ENCODE measurements at regions not wholly inside any gene's neighbourhood (a gene's known extent, or its start where the extent isn't known, plus 50 kb on each side); places are given as distances from the start of the nearest gene placed in this dataset.

GRCh38 chr14:58820032-58820431 lies 182.3 kb downstream of the DACT1 start:
- Histone ChIP-seq H3K4me3 (ENCODE audit: low read length) (no peak overlapping the region), H3K9me3 (ENCODE audit: low read length) (no peaks in the 10 kb centered on the region), H2AFZ (ENCODE audit: low read depth, low read length) (no peak overlapping the region), H3K36me3 (ENCODE audit: insufficient read depth, low read length) (no peaks in the 10 kb centered on the region), H3K27me3 (ENCODE audit: insufficient read depth, low read length) (no peaks in the 10 kb centered on the region), H3K4me1 (ENCODE audit: insufficient read depth, low read length) (no peaks in the 10 kb centered on the region)

DNA sequence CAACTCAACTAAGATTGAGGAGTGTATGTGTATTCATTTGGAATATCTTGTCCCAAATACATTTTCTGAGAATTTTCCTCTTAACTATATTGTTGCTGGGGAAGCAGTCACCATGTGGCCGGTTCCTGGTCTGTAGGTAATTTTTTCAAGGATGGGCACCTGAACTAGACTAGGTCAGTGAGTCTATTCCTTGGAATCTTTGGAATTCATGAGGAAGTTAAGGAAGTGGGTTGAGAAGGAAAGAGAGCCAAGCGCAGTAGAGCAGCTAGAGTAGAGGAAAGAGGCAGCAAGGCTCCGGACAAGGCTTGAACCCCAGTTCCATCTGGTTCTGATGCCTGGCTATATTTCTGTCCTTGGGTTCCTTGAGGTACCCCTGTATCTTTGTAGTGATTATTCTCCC lies 183.7 kb downstream of the DACT1 start:
- H2AFZ ChIP-seq (ENCODE audit: low read depth, low read length) = no peak overlapping the region

GRCh38 chr14:58822856-58823255 lies 185.1 kb downstream of the DACT1 start:
- H3K9me3 ChIP-seq (ENCODE audit: low read length) = no peaks in the 10 kb centered on the region
- no peaks in the 10 kb centered on the region for H3K27me3 ChIP-seq (ENCODE audit: insufficient read depth, low read length)
- H3K36me3 ChIP-seq (ENCODE audit: insufficient read depth, low read length) = no peaks in the 10 kb centered on the region
- H2AFZ ChIP-seq (ENCODE audit: low read depth, low read length) = no peak overlapping the region
- no peak overlapping the region for H3K4me3 ChIP-seq (ENCODE audit: low read length)
- H3K4me1 ChIP-seq (ENCODE audit: insufficient read depth, low read length) = no peaks in the 10 kb centered on the region

More for the DNA sequence above, 183.7 kb downstream of the DACT1 start:
- H3K4me3 ChIP-seq (ENCODE audit: low read length) = no peak overlapping the region
- no peaks in the 10 kb centered on the region for H3K4me1 ChIP-seq (ENCODE audit: insufficient read depth, low read length)
- no peaks in the 10 kb centered on the region for H3K27me3 ChIP-seq (ENCODE audit: insufficient read depth, low read length)
- no peaks in the 10 kb centered on the region for H3K36me3 ChIP-seq (ENCODE audit: insufficient read depth, low read length)
- H3K9me3 ChIP-seq (ENCODE audit: low read length) = no peaks in the 10 kb centered on the region

DNA sequence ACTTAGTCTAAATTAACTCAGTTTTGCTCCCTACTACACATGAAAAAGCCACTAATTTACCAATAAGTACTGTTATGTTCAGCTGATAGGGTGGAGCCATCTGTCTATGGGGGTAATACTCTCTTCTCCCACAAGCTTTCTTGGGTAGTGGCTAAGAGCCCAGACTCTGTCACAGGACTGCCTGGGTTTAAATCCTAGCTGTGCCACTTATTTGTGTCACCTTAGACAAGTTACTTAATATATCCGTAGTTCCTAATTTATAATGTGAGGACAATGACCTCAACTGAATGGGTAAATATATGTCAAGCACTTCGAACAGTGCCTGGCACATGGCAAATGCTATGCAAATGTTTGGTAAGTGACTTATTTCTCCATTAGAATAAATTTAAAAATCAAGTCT lies 185.6 kb downstream of the DACT1 start:
- Histone ChIP-seq H3K4me3 (ENCODE audit: low read length) (no peak overlapping the region), H2AFZ (ENCODE audit: low read depth, low read length) (no peak overlapping the region), H3K36me3 (ENCODE audit: insufficient read depth, low read length) (no peaks in the 10 kb centered on the region)

DNA sequence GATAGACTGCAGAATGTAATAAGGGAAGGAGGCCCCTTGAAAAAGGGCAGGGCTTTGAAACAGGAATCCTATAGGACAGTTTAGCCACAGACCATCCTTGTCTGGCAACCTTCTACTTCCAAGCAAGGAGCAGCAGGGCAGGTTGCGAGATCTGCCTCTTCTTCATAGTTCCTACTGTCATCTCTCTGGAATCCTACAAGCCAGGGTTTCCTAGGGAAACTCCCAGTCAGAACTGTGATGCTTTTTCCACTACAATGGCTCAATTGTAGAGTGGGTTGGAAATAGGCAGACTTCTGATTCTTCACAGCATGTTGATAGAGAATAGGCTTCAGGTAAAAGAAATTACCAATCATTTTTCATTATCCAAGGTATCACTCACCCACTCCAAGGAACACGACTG lies 186.3 kb downstream of the DACT1 start:
- H3K4me1 ChIP-seq (ENCODE audit: insufficient read depth, low read length) = no peaks in the 10 kb centered on the region
- no peak overlapping the region for H3K4me3 ChIP-seq (ENCODE audit: low read length)
- no peaks in the 10 kb centered on the region for H3K27me3 ChIP-seq (ENCODE audit: insufficient read depth, low read length)
- no peaks in the 10 kb centered on the region for H3K36me3 ChIP-seq (ENCODE audit: insufficient read depth, low read length)
- no peak overlapping the region for H2AFZ ChIP-seq (ENCODE audit: low read depth, low read length)
- no peaks in the 10 kb centered on the region for H3K9me3 ChIP-seq (ENCODE audit: low read length)

More for the DNA sequence above, 185.6 kb downstream of the DACT1 start:
- no peaks in the 10 kb centered on the region for H3K4me1 ChIP-seq (ENCODE audit: insufficient read depth, low read length)
- no peaks in the 10 kb centered on the region for H3K9me3 ChIP-seq (ENCODE audit: low read length)
- no peaks in the 10 kb centered on the region for H3K27me3 ChIP-seq (ENCODE audit: insufficient read depth, low read length)

DNA sequence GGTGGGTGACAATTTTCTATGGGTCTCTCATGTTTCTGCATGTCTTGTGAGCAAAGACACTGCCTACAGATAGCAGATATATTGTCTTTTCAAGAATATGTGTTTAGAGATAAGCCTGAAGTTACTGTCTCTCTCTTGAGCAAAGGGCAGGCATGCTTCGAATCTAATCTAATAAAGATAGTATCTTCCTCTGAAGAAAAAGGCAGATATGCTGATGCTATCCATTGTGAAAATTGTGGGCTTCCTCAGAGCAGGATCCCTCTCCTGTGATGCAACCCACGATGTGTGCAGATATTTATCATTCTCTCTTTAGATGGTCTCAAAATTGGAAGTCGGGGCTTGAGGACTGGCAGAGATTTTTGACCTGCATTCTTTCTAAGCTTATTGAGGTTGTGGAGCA lies 187.0 kb downstream of the DACT1 start:
- no peaks in the 10 kb centered on the region for H3K36me3 ChIP-seq (ENCODE audit: insufficient read depth, low read length)
- no peaks in the 10 kb centered on the region for H3K4me1 ChIP-seq (ENCODE audit: insufficient read depth, low read length)
- no peak overlapping the region for H2AFZ ChIP-seq (ENCODE audit: low read depth, low read length)
- no peaks in the 10 kb centered on the region for H3K9me3 ChIP-seq (ENCODE audit: low read length)
- H3K4me3 ChIP-seq (ENCODE audit: low read length) = no peak overlapping the region
- no peaks in the 10 kb centered on the region for H3K27me3 ChIP-seq (ENCODE audit: insufficient read depth, low read length)

- Histone ChIP-seq H3K4me3 (ENCODE audit: low read length) (no peak overlapping the region), H3K27me3 (ENCODE audit: insufficient read depth, low read length) (no peaks in the 10 kb centered on the region)
Measured at GRCh38 chr14:58825606-58826005, 187.8 kb downstream of the DACT1 start.

GRCh38 chr14:58826845-58827686 lies 189.3 kb downstream of the DACT1 start:
- no peak overlapping the region for H2AFZ ChIP-seq (ENCODE audit: low read depth, low read length)
- no peaks in the 10 kb centered on the region for H3K4me1 ChIP-seq (ENCODE audit: insufficient read depth, low read length)
- no peaks in the 10 kb centered on the region for H3K36me3 ChIP-seq (ENCODE audit: insufficient read depth, low read length)
- no peaks in the 10 kb centered on the region for H3K27me3 ChIP-seq (ENCODE audit: insufficient read depth, low read length)
- no peak overlapping the region for H3K4me3 ChIP-seq (ENCODE audit: low read length)
- H3K9me3 ChIP-seq (ENCODE audit: low read length) = no peaks in the 10 kb centered on the region

More at GRCh38 chr14:58825606-58826005, 187.8 kb downstream of the DACT1 start:
- H3K4me1 ChIP-seq (ENCODE audit: insufficient read depth, low read length) = no peaks in the 10 kb centered on the region
- H3K36me3 ChIP-seq (ENCODE audit: insufficient read depth, low read length) = no peaks in the 10 kb centered on the region
- H2AFZ ChIP-seq (ENCODE audit: low read depth, low read length) = no peak overlapping the region
- no peaks in the 10 kb centered on the region for H3K9me3 ChIP-seq (ENCODE audit: low read length)

DNA sequence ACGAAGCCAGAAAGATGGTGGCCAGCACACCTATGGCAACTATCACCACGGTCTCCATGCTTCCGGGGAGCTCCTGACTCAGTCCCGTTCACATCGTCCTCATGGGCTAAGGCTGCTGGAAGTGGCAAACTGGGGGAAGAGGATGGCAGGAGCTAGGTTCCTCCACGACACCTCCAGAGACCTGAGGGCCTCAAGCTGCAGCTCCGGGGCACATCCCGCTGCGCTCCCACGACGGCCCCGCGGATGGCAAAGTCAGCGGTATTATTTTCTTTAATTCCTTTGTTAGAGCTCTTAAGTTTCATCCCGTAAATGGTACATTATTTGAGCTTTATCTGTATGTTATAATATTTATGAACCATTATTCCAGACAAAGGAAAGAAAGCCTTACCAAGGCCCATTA lies 190.5 kb downstream of the DACT1 start:
- H3K36me3 ChIP-seq (ENCODE audit: insufficient read depth, low read length) = no peaks in the 10 kb centered on the region
- no peak overlapping the region for H3K4me3 ChIP-seq (ENCODE audit: low read length)
- H3K27me3 ChIP-seq (ENCODE audit: insufficient read depth, low read length) = peaks cover 3% of the 10 kb centered on the region
- no peaks in the 10 kb centered on the region for H3K4me1 ChIP-seq (ENCODE audit: insufficient read depth, low read length)
- H3K9me3 ChIP-seq (ENCODE audit: low read length) = no peaks in the 10 kb centered on the region
- H2AFZ ChIP-seq (ENCODE audit: low read depth, low read length) = no peak overlapping the region

- Histone ChIP-seq H3K27me3 (ENCODE audit: insufficient read depth, low read length) (peaks cover 6% of the 10 kb centered on the region), H3K4me3 (ENCODE audit: low read length) (no peak overlapping the region), H2AFZ (ENCODE audit: low read depth, low read length) (no peak overlapping the region), H3K9me3 (ENCODE audit: low read length) (no peaks in the 10 kb centered on the region), H3K36me3 (ENCODE audit: insufficient read depth, low read length) (no peaks in the 10 kb centered on the region), H3K4me1 (ENCODE audit: insufficient read depth, low read length) (no peaks in the 10 kb centered on the region)
Measured at GRCh38 chr14:58829594-58829993, 191.8 kb downstream of the DACT1 start.

DNA sequence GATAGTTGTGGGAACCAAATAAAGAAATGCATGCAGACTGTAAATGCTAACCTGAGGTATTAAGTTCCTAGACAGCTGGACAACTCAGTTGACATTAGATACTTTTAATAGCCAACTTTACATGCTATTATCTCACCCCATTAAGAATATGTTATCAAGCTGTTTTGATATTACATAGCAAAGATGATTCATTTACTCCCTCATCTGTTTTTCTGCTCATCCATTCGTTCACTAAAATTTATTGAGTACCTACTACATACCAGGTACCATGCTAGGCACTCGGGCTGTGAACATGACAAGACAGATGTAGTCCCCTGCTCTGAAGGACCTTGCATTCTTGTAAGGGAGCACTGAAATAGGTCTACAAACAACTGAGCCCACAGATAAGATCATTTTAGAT lies 192.4 kb downstream of the DACT1 start:
- H3K4me3 ChIP-seq (ENCODE audit: low read length) = no peak overlapping the region
- H2AFZ ChIP-seq (ENCODE audit: low read depth, low read length) = no peak overlapping the region
- no peaks in the 10 kb centered on the region for H3K4me1 ChIP-seq (ENCODE audit: insufficient read depth, low read length)
- H3K27me3 ChIP-seq (ENCODE audit: insufficient read depth, low read length) = peaks cover 6% of the 10 kb centered on the region
- no peaks in the 10 kb centered on the region for H3K9me3 ChIP-seq (ENCODE audit: low read length)
- no peaks in the 10 kb centered on the region for H3K36me3 ChIP-seq (ENCODE audit: insufficient read depth, low read length)

DNA sequence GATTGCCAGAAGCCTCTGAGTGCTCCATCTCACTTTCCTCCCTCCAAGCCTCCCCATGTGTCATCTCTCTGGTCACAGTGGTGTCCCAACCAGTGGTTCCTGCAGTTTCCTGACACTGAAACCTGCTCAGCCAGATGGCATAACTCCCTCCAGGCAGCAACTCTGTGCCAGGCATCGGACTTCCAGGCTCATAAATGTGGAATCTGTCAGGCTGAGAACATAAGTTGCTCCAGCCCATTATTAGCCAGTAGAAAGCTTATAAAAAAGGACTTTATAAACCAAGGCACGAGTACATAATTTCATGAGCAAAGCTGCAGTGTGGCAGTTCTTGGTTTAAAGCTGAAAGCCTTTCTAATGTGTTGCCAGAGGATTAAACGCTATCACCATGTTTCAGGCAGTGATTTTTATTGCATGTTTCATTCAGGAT lies 194.3 kb downstream of the DACT1 start:
- no peaks in the 10 kb centered on the region for H3K4me1 ChIP-seq (ENCODE audit: insufficient read depth, low read length)
- H3K36me3 ChIP-seq (ENCODE audit: insufficient read depth, low read length) = no peaks in the 10 kb centered on the region
- no peak overlapping the region for H2AFZ ChIP-seq (ENCODE audit: low read depth, low read length)
- H3K4me3 ChIP-seq (ENCODE audit: low read length) = no peak overlapping the region
- peaks cover 6% of the 10 kb centered on the region for H3K27me3 ChIP-seq (ENCODE audit: insufficient read depth, low read length)
- no peaks in the 10 kb centered on the region for H3K9me3 ChIP-seq (ENCODE audit: low read length)

GRCh38 chr14:58833634-58834378 lies 196.0 kb downstream of the DACT1 start:
- H3K4me1 ChIP-seq (ENCODE audit: insufficient read depth, low read length) = no peaks in the 10 kb centered on the region
- H3K27me3 ChIP-seq (ENCODE audit: insufficient read depth, low read length) = peaks cover 6% of the 10 kb centered on the region
- H3K9me3 ChIP-seq (ENCODE audit: low read length) = no peaks in the 10 kb centered on the region
- H3K4me3 ChIP-seq (ENCODE audit: low read length) = no peak overlapping the region
- no peak overlapping the region for H2AFZ ChIP-seq (ENCODE audit: low read depth, low read length)
- H3K36me3 ChIP-seq (ENCODE audit: insufficient read depth, low read length) = no peaks in the 10 kb centered on the region

All from neuron (in vitro differentiated cells).